GM23338 (cell line): ENCODE measurements at regions not wholly inside any gene's neighbourhood (a gene's known extent, or its start where the extent isn't known, plus 50 kb on each side); places are given as distances from the start of the nearest gene placed in this dataset.

Experiments used
- ATAC-seq: fragments of 200-7000 bp; cut with Tn5 transposase; 3 replicates; pipeline ENCODE4 v1.9.1; 2020
- DNase-seq: peaks from one replicate; pipeline ENCODE4 v3.0.0-alpha.2; 2015; ENCODE audit warnings: low spot score
- H2AFZ ChIP-seq: fragments of 200-600 bp; sonication (generic); 2 replicates; pipeline ENCODE4 v1.8.0; 2016; ENCODE audit warnings: antibody characterized with exemption, mild to moderate bottlenecking, moderate library complexity
- H3F3A ChIP-seq: fragments of 200-600 bp; sonication (generic); replicated peaks from 2 replicates; pipeline ENCODE4 v1.8.0; 2017; ENCODE audit warnings: antibody characterized with exemption, mixed run types, low read depth
- H3K27ac ChIP-seq: fragments of 200-600 bp; sonication (generic); 2 replicates; pipeline ENCODE4 v1.6.1; 2016; ENCODE audit warnings: low read depth
- H3K27me3 ChIP-seq: fragments of 200-600 bp; sonication (generic); 2 replicates; pipeline ENCODE4 v1.8.0; 2016; ENCODE audit warnings: mild to moderate bottlenecking, mixed run types, moderate library complexity; ENCODE audit not compliant: insufficient read depth
- H3K36me3 ChIP-seq: fragments of 200-600 bp; sonication (generic); 2 replicates; pipeline ENCODE4 v1.8.0; 2016; ENCODE audit warnings: mild to moderate bottlenecking; ENCODE audit not compliant: insufficient read depth
- H3K4me1 ChIP-seq: fragments of 200-600 bp; sonication (generic); 2 replicates; pipeline ENCODE4 v1.8.0; 2016; ENCODE audit warnings: mild to moderate bottlenecking, moderate library complexity; ENCODE audit not compliant: insufficient read depth
- H3K4me2 ChIP-seq: fragments of 200-600 bp; sonication (generic); 2 replicates; pipeline ENCODE4 v1.7.1; 2017; ENCODE audit warnings: mixed run types
- H3K4me3 ChIP-seq: fragments of 200-600 bp; sonication (generic); 2 replicates; pipeline ENCODE4 v1.6.1; 2016; ENCODE audit warnings: mixed run types
- H3K79me2 ChIP-seq: fragments of 200-600 bp; sonication (generic); replicated peaks from 2 replicates; pipeline ENCODE4 v1.8.0; 2017; ENCODE audit warnings: mild to moderate bottlenecking; ENCODE audit not compliant: insufficient read depth
- H3K9me2 ChIP-seq: fragments of 200-600 bp; sonication (generic); 2 replicates; pipeline ENCODE4 v1.8.0; 2017; ENCODE audit not compliant: insufficient read depth
- H4K20me1 ChIP-seq: fragments of 200-600 bp; sonication (generic); replicated peaks from 2 replicates; pipeline ENCODE4 v1.8.0; 2017; ENCODE audit warnings: mild to moderate bottlenecking; ENCODE audit not compliant: insufficient read depth
- H3K27ac Mint-ChIP-seq: 2 replicates; pipeline ENCODE4 v1.8.0; 2020; ENCODE audit warnings: inconsistent platforms, mild to moderate bottlenecking, moderate library complexity, mixed read lengths
- H3K27me3 Mint-ChIP-seq: 3 replicates; pipeline ENCODE4 v1.8.0; 2022; ENCODE audit warnings: low read depth, mild to moderate bottlenecking, moderate library complexity, mixed read lengths, inconsistent platforms; ENCODE audit not compliant: insufficient read depth, poor library complexity
- H3K36me3 Mint-ChIP-seq: 3 replicates; pipeline ENCODE4 v1.8.0; 2021; ENCODE audit warnings: low read depth, mild to moderate bottlenecking, inconsistent platforms, moderate library complexity, mixed read lengths
- H3K4me1 Mint-ChIP-seq: 3 replicates; pipeline ENCODE4 v1.8.0; 2020; ENCODE audit warnings: mild to moderate bottlenecking, inconsistent platforms, mixed read lengths
- H3K4me3 Mint-ChIP-seq: 3 replicates; pipeline ENCODE4 v1.8.0; 2021; ENCODE audit warnings: moderate library complexity, mild to moderate bottlenecking, inconsistent platforms, mixed read lengths
- H3K9me3 Mint-ChIP-seq: 3 replicates; pipeline ENCODE4 v1.8.0; 2020; ENCODE audit warnings: moderate library complexity, mild to moderate bottlenecking, inconsistent platforms, mixed read lengths
- CREB1 ChIP-seq: fragments of 250-450 bp; sonication (Bioruptor Pico); IDR thresholded peaks from 2 replicates; pipeline ENCODE4 v1.5.0; 2020; ENCODE audit warnings: low read depth, mild to moderate bottlenecking, moderate library complexity
- EZH2 ChIP-seq: fragments of 200-600 bp; sonication (generic); IDR thresholded peaks from one replicate; pipeline ENCODE4 v1.8.0; 2017; ENCODE audit warnings: antibody characterized with exemption, mild to moderate bottlenecking, low read depth; ENCODE audit not compliant: unreplicated experiment
- EZH2phosphoT487 ChIP-seq: fragments of 200-600 bp; sonication (generic); IDR thresholded peaks from one replicate; pipeline ENCODE4 v1.8.1; 2018; ENCODE audit warnings: antibody characterized with exemption; ENCODE audit not compliant: unreplicated experiment
- ZNF331 ChIP-seq: fragments of 250-450 bp; sonication (Bioruptor Pico); IDR thresholded peaks from 2 replicates; pipeline ENCODE4 v1.5.0; 2020; ENCODE audit warnings: low read depth, mild to moderate bottlenecking, moderate library complexity
- TF ChIP-seq, protein P1 (sequence below): fragments of 250-450 bp; sonication (Bioruptor Pico); IDR thresholded peaks from 2 replicates; pipeline ENCODE4 v1.5.0; 2020; ENCODE audit warnings: mild to moderate bottlenecking, moderate library complexity
- TF ChIP-seq, protein P2 (sequence below): IDR thresholded peaks from 2 replicates; pipeline ENCODE4 v1.6.1; 2016; ENCODE audit warnings: antibody characterized with exemption

DNA sequence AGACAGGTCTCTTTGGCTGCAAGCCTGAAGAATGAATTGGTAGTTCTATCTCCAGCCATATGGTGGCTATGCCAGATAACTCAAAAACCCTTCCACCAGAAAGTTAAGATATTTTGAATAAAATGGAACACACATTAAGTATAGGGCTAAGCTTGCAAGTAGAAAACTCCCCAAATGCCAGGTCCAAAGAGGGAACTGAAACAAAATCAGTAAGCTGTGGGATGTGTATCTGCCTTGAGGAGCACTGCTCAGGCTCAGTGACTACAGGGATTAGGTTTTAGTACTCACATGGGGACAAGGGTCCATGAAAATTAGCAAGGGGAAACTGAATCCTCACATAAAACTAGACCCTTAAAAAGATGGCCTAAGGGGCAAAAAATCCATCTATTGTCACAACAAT is 115.7 kb upstream of the PMFBP1 start (continued):
- TF ChIP-seq, protein P1, sequence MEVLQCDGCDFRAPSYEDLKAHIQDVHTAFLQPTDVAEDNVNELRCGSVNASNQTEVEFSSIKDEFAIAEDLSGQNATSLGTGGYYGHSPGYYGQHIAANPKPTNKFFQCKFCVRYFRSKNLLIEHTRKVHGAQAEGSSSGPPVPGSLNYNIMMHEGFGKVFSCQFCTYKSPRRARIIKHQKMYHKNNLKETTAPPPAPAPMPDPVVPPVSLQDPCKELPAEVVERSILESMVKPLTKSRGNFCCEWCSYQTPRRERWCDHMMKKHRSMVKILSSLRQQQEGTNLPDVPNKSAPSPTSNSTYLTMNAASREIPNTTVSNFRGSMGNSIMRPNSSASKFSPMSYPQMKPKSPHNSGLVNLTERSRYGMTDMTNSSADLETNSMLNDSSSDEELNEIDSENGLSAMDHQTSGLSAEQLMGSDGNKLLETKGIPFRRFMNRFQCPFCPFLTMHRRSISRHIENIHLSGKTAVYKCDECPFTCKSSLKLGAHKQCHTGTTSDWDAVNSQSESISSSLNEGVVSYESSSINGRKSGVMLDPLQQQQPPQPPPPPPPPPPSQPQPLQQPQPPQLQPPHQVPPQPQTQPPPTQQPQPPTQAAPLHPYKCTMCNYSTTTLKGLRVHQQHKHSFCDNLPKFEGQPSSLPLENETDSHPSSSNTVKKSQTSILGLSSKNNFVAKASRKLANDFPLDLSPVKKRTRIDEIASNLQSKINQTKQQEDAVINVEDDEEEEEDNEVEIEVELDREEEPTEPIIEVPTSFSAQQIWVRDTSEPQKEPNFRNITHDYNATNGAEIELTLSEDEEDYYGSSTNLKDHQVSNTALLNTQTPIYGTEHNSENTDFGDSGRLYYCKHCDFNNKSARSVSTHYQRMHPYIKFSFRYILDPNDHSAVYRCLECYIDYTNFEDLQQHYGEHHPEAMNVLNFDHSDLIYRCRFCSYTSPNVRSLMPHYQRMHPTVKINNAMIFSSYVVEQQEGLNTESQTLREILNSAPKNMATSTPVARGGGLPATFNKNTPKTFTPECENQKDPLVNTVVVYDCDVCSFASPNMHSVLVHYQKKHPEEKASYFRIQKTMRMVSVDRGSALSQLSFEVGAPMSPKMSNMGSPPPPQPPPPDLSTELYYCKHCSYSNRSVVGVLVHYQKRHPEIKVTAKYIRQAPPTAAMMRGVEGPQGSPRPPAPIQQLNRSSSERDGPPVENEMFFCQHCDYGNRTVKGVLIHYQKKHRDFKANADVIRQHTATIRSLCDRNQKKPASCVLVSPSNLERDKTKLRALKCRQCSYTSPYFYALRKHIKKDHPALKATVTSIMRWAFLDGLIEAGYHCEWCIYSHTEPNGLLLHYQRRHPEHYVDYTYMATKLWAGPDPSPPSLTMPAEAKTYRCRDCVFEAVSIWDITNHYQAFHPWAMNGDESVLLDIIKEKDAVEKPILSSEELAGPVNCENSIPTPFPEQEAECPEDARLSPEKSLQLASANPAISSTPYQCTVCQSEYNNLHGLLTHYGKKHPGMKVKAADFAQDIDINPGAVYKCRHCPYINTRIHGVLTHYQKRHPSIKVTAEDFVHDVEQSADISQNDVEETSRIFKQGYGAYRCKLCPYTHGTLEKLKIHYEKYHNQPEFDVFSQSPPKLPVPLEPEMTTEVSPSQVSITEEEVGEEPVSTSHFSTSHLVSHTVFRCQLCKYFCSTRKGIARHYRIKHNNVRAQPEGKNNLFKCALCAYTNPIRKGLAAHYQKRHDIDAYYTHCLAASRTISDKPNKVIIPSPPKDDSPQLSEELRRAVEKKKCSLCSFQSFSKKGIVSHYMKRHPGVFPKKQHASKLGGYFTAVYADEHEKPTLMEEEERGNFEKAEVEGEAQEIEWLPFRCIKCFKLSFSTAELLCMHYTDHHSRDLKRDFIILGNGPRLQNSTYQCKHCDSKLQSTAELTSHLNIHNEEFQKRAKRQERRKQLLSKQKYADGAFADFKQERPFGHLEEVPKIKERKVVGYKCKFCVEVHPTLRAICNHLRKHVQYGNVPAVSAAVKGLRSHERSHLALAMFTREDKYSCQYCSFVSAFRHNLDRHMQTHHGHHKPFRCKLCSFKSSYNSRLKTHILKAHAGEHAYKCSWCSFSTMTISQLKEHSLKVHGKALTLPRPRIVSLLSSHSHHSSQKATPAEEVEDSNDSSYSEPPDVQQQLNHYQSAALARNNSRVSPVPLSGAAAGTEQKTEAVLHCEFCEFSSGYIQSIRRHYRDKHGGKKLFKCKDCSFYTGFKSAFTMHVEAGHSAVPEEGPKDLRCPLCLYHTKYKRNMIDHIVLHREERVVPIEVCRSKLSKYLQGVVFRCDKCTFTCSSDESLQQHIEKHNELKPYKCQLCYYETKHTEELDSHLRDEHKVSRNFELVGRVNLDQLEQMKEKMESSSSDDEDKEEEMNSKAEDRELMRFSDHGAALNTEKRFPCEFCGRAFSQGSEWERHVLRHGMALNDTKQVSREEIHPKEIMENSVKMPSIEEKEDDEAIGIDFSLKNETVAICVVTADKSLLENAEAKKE, result no peak
- TF ChIP-seq EZH2phosphoT487 (no peak), CREB1 (no peak)

DNA sequence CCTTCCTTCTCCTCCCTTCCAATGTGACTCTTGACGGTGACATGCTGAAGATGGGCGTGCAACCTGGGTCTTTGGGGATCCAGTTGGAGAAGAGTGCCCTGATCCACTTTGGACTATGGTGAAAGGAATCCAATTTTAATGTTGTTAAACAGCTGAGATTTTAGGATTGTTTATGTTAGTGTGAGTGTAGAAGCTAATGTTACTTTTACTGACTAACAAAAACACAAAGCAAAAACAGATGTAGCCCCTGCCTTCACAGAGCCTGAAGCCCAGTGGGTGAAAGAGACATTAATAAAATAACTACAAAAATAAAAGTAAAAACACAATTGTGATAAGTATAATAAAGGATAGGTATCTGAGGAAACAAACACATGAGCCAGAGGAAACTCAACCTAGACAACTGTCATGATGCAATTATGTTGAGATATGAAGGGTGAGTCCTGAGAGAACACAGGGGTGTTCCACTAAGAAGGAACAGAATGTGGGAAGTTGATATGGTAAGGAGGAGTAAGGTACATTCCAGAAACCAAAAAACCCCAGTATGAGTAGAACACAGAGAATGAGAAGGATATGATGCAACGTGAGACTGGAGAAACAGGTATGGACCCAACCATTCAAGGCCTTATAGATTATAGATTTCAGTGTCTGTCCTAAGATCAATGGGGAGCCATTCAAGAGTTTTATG is 115.1 kb upstream of the PMFBP1 start:
- Histone ChIP-seq H3K36me3 (no peaks in the 10 kb centered on the region), H3K4me2 (no peak overlapping the region), H3K79me2 (no peaks in the 10 kb centered on the region), H3F3A (no peaks in the 10 kb centered on the region), H3K27ac (no peak overlapping the region), H3K4me1 (peaks cover 19% of the 10 kb centered on the region), H3K27me3 (no peaks in the 10 kb centered on the region), H3K9me2 (peaks cover 10% of the 10 kb centered on the region; the same call in 1 of the 2 replicates), H3K4me3 (no peak overlapping the region), H2AFZ (no peak overlapping the region), H4K20me1 (no peaks in the 10 kb centered on the region)
- no peak for TF ChIP-seq EZH2phosphoT487
- no peak for TF ChIP-seq ZNF331 (CRISPR knock-in tag)
- no peak for TF ChIP-seq EZH2
- TF ChIP-seq, protein P2, sequence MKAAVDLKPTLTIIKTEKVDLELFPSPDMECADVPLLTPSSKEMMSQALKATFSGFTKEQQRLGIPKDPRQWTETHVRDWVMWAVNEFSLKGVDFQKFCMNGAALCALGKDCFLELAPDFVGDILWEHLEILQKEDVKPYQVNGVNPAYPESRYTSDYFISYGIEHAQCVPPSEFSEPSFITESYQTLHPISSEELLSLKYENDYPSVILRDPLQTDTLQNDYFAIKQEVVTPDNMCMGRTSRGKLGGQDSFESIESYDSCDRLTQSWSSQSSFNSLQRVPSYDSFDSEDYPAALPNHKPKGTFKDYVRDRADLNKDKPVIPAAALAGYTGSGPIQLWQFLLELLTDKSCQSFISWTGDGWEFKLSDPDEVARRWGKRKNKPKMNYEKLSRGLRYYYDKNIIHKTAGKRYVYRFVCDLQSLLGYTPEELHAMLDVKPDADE, result no peak
- Mint-ChIP-seq H3K9me3 (no peaks in the 10 kb centered on the region; the same call in 2 of the 3 replicates), H3K27ac (no peak overlapping the region), H3K36me3 (no peaks in the 10 kb centered on the region), H3K4me3 (no peak overlapping the region), H3K27me3 (peaks cover 5% of the 10 kb centered on the region), H3K4me1 (peaks cover 32% of the 10 kb centered on the region)
- DNase-seq, result no peak
- ATAC-seq, result no peak
